HG03354 (cell line): ENCODE measurements at regions not wholly inside any gene's neighbourhood (a gene's known extent, or its start where the extent isn't known, plus 50 kb on each side); places are given as distances from the start of the nearest gene placed in this dataset.

Experiments
- ATAC-seq: cut with Tn5 transposase; IDR thresholded peaks from one replicate; pipeline ENCODE4 v1.9.1; 2021; ENCODE audit warnings: mild to moderate bottlenecking; ENCODE audit not compliant: unreplicated experiment, poor library complexity, severe bottlenecking

DNA sequence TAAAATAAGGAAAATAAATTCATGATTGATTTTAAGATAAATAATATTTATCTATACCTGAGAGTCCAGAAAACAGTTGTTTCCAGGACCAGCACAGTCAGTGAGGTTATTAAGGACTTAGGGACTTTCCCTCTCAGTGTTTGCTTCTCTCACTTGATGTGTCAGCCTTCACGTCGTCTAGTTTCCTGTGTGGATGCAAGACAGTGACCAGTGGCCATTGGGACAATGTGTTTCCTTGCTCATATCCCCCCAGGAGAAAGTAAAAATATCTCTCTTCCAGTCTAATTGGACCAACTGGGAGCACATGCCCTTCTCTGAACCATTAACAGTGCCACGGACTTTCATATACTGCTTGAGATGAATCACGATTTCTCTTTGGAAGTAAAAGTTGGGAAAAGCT, 157.8 kb upstream of the CTNNB1 start:
- ATAC-seq, result no peak

DNA sequence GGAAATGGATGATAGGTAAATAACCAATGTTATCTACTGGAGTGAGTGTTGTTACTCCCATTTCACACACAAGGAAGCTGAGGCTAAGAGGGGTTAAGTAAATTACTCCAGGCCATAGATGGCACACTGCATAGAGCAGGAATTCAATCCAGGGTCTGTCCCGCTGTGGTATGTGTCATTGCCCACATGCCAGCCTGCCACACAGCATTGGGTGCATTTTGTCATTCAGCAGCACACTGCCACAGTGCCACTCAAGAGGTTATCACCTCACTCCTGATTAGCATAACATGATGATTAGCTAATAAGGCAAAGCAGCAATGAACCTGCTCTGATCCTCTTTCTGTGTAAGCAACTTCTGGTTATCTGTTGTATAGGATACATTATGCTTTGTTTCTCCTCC, 157.4 kb upstream of the CTNNB1 start:
- no peak for ATAC-seq

DNA sequence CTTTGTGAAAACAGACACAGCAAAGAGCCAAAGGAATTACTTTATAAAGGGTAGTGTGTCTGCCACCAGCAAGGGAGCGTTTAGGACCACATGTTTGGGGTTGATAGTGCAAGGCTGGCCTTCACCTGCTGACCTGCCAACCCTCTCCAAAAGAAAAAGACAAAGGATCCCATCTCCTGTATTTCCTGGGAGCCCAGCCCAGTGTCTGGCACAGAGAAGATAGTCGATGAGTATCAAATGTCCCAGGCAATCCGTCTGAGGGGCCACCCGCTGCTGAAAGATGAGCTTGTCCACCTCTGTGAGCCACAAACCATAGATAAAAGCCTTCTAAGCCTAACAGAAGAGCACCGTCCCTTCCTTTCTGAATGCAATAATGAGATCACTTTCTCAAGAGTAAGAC, 154.8 kb upstream of the CTNNB1 start:
- no peak for ATAC-seq

- ATAC-seq, result no peak
Observed at GRCh38 chr3:41045491-41045890, 153.8 kb upstream of the CTNNB1 start.

- no peak for ATAC-seq
Observed at GRCh38 chr3:41050144-41050543, 149.2 kb upstream of the CTNNB1 start.

GRCh38 chr3:41053220-41053619, 146.1 kb upstream of the CTNNB1 start:
- ATAC-seq, result no peak

DNA sequence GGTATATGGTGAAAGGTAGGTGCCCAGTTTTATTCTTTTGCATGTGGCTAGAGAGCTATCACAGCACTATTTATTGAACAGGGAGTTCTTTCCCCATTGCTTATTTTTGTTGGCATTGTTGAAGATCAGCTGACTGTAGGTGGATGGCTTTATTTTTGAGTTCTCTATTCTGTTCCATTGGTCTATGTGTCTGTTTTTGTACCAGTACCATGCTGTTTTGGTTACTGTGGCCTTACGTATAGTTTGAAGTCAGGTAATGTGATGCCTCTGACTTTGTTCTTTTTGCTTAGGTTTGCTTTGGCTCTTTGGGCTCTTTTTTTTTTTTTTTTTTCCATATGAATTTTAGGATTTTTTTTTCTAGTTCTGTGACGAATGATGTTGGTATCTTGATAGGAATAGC, 139.2 kb upstream of the CTNNB1 start:
- no peak for ATAC-seq

DNA sequence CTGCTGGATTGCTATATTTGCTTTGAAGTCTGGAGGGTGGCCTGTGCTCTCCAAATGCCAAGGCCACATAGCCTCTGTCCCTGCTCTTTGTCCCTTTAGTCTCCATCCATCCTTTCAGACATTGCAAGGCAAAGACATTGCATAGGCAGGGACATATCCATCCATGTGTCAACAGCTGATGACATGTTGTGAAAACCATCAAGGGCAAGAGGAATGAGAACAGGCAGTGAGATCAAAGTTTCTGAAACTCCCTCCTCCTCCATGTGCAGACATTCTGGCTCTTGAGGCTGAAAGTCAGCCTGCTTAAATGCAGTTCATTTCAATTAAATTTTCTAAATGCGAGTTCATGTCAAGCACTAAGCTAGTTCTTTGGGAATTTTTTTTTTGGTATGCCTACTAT, 135.2 kb upstream of the CTNNB1 start:
- no peak for ATAC-seq

GRCh38 chr3:41064526-41064925, 134.8 kb upstream of the CTNNB1 start:
- no peak for ATAC-seq

- ATAC-seq, result no peak
Observed at GRCh38 chr3:41065340-41065739, 134.0 kb upstream of the CTNNB1 start.

- ATAC-seq, result no peak
Observed at GRCh38 chr3:41073190-41073589, 126.1 kb upstream of the CTNNB1 start.

GRCh38 chr3:41075975-41076374, 123.3 kb upstream of the CTNNB1 start:
- ATAC-seq, result no peak

- ATAC-seq, result no peak
Observed at GRCh38 chr3:41076399-41076798, 122.9 kb upstream of the CTNNB1 start.

- no peak for ATAC-seq
Observed at GRCh38 chr3:41080141-41080540, 119.2 kb upstream of the CTNNB1 start.

GRCh38 chr3:41088882-41089281, 110.4 kb upstream of the CTNNB1 start:
- ATAC-seq, result no peak

GRCh38 chr3:41089566-41089965, 109.7 kb upstream of the CTNNB1 start:
- no peak for ATAC-seq

GRCh38 chr3:41092844-41093243, 106.5 kb upstream of the CTNNB1 start:
- no peak for ATAC-seq

- ATAC-seq, result no peak
Observed at GRCh38 chr3:41093476-41093875, 105.8 kb upstream of the CTNNB1 start.

- ATAC-seq, result no peak
Observed at GRCh38 chr3:41094351-41094750, 105.0 kb upstream of the CTNNB1 start.

DNA sequence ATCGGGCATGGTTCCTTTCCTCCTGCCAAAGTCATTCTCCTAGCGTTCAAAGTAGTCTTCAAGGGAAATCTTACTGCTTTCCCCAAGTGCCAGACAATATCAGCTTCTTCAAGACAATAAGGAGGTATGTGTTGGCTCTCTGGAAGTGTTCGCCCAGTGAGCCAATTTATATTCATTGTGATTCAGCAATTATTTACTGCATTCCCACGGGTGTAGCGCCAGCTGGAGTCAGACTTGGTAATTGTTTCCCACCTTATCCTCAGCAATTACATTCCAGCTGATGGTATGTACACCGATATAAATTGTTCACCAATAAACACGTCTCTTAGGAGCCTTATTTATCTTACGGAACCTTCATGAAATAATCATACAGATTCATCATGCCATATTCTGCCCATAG, 103.6 kb upstream of the CTNNB1 start:
- ATAC-seq, result no peak

DNA sequence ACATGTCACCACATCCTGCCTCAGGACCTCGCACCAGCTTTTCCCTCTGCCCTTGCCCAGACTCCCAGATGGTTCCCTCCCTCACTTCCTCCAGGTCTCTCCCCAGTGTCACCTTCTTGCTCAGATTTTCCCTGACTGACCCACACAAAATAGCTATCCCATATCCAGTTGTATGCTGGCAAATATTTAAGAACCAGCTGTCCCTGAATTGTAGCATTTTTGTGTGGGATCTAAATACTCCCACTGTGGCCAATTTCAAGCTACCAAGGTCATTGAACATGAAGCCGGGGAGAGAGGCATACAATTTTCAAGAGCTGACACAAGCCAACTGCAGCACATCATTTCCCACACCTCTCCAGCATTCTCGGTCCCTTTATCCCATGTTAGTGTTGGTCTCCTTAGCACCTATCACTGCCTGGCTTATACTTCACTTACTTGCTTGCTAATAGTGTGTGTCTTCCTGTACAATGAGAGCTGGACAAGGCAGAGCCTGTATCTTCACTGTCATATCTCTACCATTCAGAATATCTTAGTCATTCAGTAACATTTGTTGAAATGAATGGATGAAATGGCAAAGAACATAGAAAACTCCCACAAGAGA, 101.3 kb upstream of the CTNNB1 start:
- no peak for ATAC-seq

DNA sequence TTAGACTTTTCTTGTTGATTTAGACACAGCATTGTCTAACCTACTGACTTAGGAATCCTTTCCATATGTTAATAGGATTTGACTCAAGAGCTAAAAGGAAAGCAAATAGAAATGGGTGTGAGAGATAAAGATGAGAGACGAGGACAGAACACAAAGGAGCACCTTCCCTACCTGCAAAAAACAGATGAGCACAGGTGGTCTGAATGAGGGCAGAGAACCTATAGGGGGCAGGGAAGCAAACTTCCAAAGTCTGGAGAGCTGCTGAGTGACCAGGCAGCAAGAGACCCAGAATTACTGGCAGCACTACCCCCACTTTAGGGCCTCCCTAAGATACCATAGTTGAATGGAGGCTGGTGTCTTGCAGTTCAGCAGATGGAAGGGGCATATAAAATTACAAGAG, 98.1 kb upstream of the CTNNB1 start:
- no peak for ATAC-seq
